Muscle of back (tissue), 3 donors: ENCODE measurements at regions not wholly inside any gene's neighbourhood (a gene's known extent, or its start where the extent isn't known, plus 50 kb on each side); places are given as distances from the start of the nearest gene placed in this dataset.

Experiments used
- DNase-seq, 3 donors: peaks; one replicate each; pipeline versions ENCODE4 v3.0.0 to v3.0.0-alpha.2; 2013

DNA sequence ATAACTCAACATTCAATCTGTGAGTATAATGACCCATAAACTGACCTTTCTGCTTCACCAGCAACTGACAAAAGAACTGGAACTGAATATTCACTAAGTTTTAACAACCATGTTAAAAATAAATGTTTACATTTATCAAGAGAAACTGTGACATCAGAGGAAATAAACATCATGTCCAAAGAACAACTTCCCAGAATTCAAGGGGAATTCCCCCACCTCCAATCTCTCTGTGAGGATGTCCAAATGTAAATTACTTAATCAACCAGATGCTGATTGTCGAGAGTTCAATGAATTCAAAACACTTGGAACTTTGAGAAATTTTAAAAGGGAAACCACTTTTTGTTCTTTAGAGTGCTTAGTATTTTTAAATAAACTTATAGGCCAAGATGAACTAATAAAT is 365.6 kb upstream of the ADGRL2 start:
- no peak for DNase-seq

DNA sequence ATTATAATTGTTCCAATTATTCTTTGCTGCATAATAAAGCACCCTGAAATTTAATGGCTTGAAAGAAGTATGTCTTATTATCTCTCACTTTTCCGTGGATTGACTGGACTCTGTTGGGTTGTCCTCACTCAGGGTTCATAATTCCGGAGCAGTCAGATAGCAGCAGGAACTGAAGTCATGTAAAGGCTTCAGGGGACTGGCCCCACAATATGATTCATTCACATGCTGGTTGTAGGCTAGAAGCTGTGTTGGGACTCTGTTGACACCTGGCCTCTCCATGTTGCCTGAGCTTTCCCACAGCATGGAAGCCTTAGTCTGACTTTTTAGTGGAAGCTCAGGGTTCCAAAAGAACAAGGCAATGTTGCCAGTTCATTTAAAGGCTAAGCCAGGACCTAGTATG is 367.1 kb upstream of the ADGRL2 start:
- DNase-seq, result no peak

DNA sequence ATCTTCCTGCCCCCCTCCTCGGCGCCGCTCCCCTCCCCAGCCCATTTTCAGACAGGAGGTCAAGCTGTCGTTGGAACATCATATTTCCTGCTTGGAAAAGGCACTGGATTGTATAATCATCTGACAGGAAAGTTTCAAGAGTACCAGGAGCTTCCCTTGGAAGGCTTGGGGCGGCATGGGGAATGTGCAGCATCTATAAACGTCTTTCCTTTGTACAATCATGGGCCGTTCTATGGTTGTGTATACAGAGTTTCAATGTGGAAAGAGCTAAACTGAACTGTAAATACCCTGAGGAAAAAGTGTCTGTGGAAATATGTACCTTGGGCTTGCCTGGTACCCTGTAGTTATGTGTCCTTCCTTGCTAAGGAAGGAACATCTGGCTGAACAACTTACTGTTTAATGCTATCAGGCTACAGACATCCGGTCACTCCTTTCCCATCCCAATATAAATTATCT is 368.1 kb upstream of the ADGRL2 start:
- peak in 1 of 3 donors; percentile 17 for DNase-seq

DNA sequence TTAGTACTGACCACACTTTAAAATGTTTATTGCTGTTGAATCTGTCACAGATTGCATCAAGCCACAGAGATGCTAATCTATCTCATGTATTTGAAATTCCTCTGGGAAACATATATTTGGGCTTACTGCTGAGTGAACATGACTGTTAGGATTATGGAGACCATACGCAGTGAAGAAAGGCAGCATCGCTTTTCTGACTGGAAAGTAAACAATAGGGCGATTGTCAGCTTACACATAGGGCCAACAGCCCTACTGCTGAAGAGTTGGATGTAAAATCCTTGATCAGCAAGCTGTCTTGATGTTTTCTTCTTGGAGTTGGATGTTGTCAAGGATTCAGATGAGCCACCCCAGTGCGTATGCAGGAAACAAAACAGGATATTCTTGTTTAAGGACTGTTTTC is 368.7 kb upstream of the ADGRL2 start:
- peak in 1 of 3 donors; percentile 45 for DNase-seq

DNA sequence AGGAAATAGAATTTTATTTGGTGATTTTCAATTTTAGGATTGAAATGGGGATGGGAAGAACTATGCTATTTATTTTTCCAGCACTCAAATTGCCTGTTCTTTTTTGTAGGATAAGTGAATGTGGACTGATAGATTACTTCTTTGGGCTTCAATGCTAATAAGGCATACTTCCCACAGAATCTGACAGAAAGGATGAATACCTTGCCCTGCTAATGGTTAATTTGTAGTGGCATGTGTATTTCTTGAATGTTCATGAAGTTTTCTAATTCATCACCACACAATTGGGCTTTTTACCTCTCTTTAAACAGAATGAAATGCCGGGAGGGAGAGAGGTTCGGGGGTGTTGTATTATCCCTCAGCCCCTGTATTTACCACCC is 369.1 kb upstream of the ADGRL2 start:
- no peak for DNase-seq

DNA sequence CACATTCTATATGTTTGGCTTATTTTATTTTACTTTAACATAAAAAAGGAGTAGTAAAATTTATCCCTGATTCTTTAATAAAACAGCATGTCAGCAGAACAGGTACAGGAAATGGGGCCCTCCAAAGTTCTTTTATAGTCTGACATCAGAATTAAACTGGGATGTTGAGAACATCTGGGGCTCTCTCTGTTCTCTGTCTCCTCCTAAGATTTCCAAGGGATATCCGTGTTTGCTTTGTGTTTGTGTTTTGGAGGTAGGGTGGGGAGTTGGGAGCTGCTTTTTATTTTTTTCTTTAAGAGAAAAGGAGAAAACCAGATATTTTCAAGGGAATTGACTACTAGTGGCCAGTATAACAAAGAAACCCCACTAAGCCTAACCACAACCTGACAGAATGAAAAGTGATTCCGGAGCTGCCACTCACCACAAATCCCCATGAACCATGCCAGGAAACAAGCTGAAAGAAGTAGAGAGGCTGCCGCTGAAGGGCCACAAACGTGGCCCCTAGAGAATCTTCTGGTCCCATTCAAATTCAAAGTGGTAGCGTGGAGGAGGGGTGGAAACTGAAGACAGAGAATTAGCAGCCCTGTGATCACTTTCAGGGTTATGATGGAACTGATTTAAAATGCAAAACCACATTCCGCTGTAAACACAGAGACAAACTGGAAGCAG is 369.6 kb upstream of the ADGRL2 start:
- DNase-seq, result peak in 1 of 3 donors; percentile 28

DNA sequence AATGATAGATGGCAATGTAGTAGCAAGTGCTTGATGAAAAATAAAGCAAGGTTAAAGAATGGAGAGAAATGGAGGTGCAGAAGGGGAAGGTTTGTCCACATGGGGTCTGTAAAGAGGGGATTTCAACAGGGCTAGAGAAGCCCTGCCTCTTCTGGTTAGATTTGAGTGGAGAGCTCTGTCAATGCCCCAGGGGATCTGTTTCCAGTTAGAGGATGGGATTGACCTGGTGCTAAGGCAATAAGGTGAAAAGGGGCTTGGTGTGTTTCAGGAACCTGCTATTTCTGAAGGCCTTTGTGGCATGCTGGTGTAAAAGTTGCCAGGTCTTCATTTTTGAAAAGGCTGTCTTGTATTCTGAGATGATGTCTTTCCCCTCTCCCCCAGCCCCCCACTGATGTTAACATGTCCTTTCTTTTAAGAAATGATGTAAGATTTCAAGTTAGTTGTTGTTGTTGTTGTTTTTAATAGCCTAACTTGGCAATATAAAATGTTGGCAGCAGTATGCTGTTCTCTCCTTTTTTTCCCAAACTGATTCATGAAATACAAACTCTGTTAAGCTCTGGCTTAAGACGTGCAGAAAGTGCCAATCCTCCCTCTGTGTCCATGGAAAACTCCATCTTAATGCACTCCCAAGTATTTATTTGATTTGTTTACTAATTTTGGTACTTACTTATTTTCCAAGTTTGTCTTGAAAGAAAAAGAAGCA is 370.3 kb upstream of the ADGRL2 start:
- DNase-seq, result peak in 1 of 3 donors; percentile 45

DNA sequence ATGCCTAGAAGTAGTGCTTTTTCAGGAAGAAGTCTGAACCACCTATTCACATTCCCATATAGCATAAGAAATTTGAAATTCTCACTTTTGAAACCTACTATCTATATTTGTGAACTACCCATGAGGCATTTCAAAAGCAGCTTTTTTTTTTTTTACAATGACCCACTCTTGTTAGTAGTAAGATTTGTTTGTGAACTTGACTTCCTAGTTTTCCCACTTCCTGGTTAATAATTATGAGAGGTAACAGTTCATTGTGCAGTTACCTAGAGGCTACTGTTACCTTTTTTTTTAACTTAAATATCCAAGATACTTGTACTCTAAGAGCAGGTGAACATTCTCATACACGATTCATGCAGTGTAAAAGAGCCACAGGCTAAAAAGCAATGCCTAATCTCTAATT is 371.7 kb upstream of the ADGRL2 start:
- no peak for DNase-seq

DNA sequence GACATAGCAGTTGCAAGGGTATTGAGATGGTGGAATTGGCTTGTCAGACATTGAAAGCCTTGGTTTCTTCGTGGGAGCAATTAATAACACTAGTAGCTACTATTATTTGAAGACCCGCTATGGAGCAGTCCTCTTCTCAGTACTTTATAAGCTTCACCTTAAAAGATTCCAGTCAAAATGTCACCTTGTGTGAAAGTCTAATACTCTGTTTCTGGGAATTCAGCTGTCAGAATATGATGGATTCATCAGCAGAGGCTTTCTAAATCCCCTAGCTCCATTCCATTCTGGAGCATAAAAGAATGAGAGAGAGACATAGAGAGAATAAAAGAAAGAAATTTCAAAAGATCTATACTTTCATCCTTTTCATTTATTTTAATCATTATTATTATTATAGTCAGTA is 375.9 kb upstream of the ADGRL2 start:
- no peak for DNase-seq

DNA sequence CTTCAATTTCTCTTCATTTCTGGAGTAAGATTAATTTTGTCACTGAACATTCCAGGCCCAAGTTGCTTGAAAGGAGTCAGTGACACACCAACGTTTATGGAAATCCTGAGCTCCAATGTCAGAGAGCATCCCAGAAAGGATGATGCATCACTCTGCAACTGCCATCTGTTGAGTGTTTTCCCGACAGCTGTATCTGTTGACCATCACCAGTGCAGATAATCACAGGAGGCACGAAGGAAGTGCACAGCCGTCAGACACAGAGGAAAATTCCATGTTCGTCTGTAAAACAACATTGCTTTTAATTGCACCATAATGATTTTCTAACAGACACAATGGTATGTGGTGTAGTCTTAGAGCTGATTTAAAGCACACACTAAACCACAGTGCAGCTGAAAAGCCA is 376.7 kb upstream of the ADGRL2 start:
- peak in 1 of 3 donors; percentile 30 for DNase-seq

DNA sequence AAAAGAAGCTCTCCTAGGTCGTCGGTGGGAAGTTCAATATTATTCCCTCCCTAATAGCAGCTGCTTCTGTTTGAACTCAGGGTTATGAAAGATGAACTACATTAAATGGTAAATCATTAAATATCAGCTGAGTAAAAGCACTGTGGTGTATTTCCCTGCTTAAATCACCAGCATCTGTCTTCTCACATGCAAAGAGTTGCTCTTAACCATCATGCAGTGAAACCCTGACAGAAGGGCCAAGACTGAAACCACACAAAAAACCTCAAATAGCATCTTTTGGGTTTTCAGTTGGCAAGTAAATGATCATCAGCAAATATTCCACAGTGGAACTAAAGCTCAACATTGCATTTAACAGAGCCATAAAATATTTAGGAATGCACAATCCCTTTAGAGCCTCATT is 380.0 kb upstream of the ADGRL2 start:
- DNase-seq, result no peak

DNA sequence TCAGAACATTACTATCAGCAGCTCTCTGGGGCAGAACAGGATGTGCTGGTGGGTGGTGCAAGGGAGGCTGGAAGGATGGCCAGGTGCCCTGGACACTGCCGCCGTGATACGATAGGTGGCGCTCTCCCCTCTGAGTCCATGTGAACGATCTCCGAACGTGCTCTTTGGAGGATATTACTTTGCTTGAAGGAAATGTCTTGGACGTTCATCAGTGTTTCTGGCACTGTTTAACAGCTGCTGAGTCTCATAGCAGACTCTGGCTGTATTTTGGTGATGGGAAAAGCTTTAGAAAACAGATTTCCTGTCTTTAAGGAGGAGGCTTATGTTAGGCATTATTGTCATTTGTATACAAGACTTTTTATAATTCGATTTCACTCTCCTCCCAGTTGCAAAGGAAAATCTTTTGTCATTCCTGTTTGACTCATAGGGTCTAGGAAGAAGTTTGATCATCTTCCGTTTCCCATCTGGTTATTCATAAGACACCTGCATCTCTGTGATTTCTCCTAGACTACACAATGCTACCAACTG is 386.2 kb upstream of the ADGRL2 start:
- DNase-seq, result peak; percentile 74 to 95 (median 89)

DNA sequence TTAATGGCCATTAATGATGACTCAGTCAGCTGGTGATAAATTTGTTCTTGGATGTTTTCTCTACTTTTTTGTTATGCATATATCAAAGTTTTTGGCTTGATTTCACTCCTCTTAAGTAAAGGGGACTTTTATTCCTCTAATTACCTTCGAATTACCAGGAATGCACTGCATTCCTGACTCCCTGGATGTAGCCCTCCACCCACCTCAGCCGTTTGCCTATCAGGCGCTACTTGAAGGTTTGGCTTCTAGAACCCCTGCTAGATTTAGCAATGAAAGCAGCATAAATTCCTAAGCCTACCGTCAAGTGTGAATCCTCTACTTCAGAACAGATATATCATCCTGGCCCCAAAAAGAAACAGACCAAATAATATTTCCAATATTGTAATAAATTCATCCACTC is 387.8 kb upstream of the ADGRL2 start:
- DNase-seq, result no peak

DNA sequence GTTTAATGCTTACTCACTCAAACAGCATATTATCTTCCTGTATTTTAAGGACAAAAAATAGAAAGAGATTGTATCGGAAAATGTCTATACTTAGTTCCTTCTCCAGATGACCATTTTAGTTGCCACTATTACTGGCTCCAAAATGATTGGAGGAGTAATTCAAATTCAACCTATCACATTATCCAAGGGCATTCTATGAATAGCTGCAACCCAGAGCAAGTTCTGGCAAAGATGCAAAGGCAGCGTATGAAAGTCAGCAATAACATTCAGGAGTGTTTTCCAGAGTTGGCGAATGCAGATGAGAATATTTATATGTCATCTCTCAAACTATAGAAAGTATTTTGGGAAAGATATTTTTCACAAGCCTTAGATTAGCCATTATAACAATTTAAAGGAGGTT is 389.8 kb upstream of the ADGRL2 start:
- DNase-seq, result peak in 2 of 3 donors; percentile 49 to 65

DNA sequence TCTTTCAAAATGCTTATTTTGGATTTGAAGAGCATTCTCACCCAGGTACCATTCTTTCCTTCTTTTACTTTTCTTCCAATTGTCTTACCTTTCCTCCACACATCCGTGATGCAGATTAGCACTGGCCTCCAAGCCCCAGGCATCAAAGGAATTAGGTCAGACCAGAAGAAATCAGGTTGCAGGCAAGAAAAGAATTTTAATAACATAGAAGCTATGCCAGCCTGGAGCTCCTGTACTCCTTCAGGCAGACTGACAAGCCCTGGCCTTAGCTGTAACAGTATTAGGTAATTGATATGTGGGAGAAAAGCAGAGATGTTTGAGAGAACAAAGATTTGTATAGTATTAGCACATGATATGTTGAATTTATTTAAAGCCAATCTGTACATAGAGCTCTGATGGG is 390.4 kb upstream of the ADGRL2 start:
- DNase-seq, result peak in 1 of 3 donors; percentile 39

DNA sequence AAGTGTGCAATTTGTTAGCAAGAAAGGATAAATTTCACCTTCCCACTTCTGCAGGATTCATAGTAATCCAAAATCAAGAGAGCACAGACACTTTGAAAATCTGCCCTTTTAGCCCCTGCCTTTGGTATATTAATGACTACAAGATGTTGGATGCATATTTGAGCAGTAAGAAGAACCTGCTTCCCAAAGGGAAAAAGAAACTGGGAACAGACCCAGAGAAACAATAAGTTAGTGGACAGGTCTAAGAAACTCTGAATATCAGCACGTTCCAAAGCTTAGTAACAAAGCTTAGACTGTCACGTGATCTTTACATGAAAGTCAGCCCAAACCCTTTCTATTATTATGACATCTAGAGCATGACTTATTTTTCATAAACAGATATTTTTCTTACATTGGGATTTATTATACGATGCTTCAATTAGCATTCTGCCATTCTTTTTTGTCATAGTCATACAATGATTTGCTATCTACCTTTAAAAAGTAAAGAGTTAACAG is 390.9 kb upstream of the ADGRL2 start:
- peak; percentile 68 to 86 (median 75) for DNase-seq

DNA sequence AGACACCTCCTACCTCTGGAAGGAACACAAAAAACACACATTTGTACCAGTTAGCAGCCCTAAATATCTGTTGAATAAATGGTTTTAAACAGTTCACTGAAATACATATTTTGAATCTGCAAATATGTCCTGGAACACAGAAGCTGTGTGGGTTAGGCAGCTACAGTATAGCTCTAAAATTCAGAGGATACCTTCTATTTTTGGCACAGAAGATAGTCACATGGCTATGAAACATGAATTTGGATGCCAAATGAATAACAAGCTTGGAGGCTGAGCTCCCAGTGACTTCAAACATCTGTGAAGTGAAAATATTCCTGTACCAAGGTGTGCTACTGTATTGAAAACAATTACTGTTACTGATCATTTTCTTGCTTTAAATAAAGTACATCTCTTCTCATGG is 391.5 kb upstream of the ADGRL2 start:
- DNase-seq, result peak in 2 of 3 donors; percentile 47 to 68

DNA sequence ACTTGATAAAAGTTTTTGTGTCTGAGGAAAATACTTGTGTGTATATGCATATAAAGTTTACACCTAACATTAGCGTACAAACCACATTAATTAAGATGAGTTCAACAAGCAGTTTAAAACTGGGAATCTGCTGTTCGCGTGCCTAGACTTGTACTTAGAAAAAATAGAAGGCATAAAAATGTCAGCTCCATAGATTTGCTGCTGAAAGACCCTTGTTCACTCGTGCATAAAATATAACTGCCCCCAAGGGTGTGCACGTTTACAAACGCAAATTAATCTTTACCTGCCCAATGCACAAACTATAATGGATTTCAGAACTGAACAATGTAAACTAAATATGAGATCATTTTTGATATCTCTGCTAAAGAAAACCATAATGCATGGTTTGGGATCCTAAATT is 392.3 kb upstream of the ADGRL2 start:
- peak in 1 of 3 donors; percentile 39 for DNase-seq

DNA sequence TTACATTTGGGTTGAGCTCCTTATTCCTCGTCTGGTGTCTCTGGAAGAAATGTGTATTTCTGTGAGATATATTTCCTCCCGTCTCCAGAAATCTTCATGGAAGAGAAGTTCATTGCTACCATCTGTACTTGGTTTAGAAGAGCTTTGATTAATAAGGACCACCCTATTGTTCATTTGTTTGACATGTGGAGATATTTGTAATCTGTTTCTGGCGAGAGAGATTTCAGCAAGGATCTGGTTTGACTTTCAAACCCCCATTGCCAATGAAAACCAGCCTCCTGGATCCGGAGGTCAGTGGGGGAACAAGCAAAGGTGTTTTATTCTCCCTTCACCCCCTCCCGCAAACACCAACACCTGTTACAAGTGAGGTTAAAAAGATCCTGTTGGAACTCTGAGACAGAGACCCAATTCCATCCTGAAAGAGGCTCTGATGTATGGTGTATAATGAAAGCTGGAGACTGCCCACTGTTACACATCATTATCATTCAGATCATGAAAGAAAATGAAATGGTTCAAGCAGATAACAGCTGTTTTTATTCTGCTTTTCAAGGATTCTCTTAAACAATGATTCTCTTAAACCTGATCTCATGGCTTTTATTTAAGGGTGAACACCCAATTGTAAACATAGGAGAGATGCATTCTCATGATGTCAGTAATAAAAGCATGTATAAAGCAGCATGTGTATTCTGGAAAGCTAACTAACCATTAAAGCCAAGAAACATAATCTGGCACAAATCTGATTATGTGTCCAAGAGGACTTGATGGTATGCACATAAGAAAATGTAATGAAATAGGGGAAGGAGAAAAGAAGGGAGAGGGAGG is 393.5 kb upstream of the ADGRL2 start:
- DNase-seq, result peak in 2 of 3 donors; percentile 62 to 85

DNA sequence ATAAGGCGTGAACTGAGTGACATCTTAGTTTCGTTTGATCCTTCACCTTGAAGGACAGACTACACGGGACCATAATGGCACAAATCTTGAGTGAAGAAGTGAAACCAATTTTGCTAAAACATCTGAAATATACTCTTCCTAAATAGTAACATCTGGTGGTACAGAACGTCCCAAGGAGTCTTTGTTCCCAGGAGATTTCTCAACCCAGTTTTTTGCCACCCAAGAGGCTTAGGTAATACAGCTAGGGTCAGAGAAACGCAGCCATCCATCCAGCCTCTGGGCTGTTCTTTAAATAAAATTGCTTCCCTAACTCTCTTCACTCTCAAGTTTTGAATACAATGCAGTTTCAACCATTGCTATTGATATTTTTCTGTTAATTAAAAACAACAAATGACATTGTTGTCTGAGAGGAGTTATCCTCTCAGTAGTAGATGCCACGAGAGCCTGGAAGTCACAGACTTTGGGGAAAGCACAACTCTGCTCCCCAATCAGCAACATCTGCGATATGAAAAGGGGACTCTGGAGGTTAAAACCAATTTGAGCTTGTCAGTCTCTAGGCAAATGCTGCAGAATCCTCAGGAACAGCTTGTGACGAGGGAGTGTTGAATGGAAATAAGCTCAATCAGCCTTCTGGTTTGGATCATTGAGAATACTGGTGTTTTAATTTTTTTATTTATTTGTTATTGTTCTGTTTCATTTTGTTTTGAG is 394.3 kb upstream of the ADGRL2 start:
- peak in 1 of 3 donors; percentile 67 for DNase-seq

DNA sequence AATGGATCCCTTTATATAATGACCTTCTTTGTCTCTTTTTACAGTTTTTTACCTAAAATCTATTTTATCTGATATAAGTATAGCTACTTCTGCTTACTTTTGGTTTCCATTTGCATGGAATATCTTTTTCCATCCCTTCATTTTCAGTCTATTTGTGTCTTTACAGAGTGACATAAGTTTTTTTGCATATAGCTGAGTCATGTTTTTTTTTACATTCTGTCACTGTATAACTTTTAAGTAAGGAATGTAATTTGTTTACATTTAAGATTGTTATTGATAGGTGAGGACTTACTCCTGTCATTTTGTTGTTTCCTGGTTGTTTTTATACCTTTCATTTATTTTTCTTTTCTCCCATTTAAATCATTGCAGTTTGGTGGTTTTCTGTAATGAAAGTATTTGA is 402.7 kb upstream of the ADGRL2 start:
- DNase-seq, result no peak
